ENCODE measurements at regions not wholly inside any gene's neighbourhood (a gene's known extent, or its start where the extent isn't known, plus 50 kb on each side); places are given as distances from the start of the nearest gene placed in this dataset.
"Not testable (repeated sequence)": the region's sequence is repeated elsewhere in the genome, so short reads cannot be mapped to it uniquely, and the experiment has no call there.

DNA sequence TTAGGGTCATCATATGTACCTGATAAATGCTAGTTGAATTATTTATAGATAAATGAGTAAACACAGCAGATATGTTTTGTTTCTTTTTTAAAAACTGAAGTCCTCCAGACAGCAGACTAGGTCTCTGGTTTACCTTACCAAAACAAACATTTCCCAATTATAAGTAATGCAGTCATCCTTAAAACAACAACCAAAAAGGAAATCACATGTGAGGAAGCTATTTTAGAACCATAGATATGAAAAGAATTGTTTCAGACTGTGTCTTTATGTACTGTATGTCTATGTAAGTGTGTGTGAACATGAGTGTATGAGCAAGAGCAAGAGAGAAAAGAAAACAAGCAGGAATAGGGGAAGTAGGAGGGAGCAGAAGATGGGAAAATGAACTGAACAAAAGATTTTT lies 441.0 kb downstream of the CPS1 start:
- H3K27ac Mint-ChIP-seq, result peak overlapping the region in 2 of 3 experiments; percentile 14 to 20
- no peaks in the 10 kb centered on the region for H3K36me3 Mint-ChIP-seq (ENCODE audit: low read depth)
- H3K4me1 Mint-ChIP-seq, result peaks cover 5% of the 10 kb centered on the region
- H3K4me3 Mint-ChIP-seq, result no peak overlapping the region
- H3K27me3 Mint-ChIP-seq (ENCODE audit: low read depth), result no peaks in the 10 kb centered on the region
- peaks cover 9% of the 10 kb centered on the region for H3K9me3 Mint-ChIP-seq
- TF ChIP-seq CTCF (IDR thresholded peaks at IDR 0.05; ENCODE audit: unreplicated experiment in 3 of 3), result no peak

- peaks cover 9% of the 10 kb centered on the region for H3K9me3 Mint-ChIP-seq
- H3K36me3 Mint-ChIP-seq (ENCODE audit: low read depth), result no peaks in the 10 kb centered on the region
- no peaks in the 10 kb centered on the region for H3K27me3 Mint-ChIP-seq (ENCODE audit: low read depth)
- no peak overlapping the region for H3K4me3 Mint-ChIP-seq
- peaks cover 5% of the 10 kb centered on the region for H3K4me1 Mint-ChIP-seq
- TF ChIP-seq CTCF (IDR thresholded peaks at IDR 0.05; ENCODE audit: unreplicated experiment in 3 of 3), result no peak
- no peak overlapping the region for H3K27ac Mint-ChIP-seq
These were observed 441.9 kb downstream of the CPS1 start for GRCh38 chr2:210998334-210998733.

GRCh38 chr2:211014376-211014775 lies 458.0 kb downstream of the CPS1 start:
- no peaks in the 10 kb centered on the region for H3K27me3 Mint-ChIP-seq (ENCODE audit: low read depth)
- H3K4me3 Mint-ChIP-seq, result no peak overlapping the region
- TF ChIP-seq CTCF (IDR thresholded peaks at IDR 0.05; ENCODE audit: unreplicated experiment in 3 of 3), result no peak
- no peaks in the 10 kb centered on the region for H3K4me1 Mint-ChIP-seq
- no peak overlapping the region for H3K27ac Mint-ChIP-seq
- no peaks in the 10 kb centered on the region for H3K9me3 Mint-ChIP-seq
- H3K36me3 Mint-ChIP-seq (ENCODE audit: low read depth), result no peaks in the 10 kb centered on the region

- no peaks in the 10 kb centered on the region for H3K9me3 Mint-ChIP-seq
- no peak overlapping the region for H3K4me3 Mint-ChIP-seq
- H3K36me3 Mint-ChIP-seq (ENCODE audit: low read depth), result no peaks in the 10 kb centered on the region
- H3K4me1 Mint-ChIP-seq, result no peaks in the 10 kb centered on the region
- H3K27ac Mint-ChIP-seq, result no peak overlapping the region
- H3K27me3 Mint-ChIP-seq (ENCODE audit: low read depth), result no peaks in the 10 kb centered on the region
- TF ChIP-seq CTCF (IDR thresholded peaks at IDR 0.05; ENCODE audit: unreplicated experiment in 3 of 3), result no peak
These were observed 458.5 kb downstream of the CPS1 start for GRCh38 chr2:211014906-211015305.

- not testable (repeated sequence) for H3K4me3 Mint-ChIP-seq; H3K27me3 Mint-ChIP-seq (ENCODE audit: low read depth); H3K27ac Mint-ChIP-seq; H3K36me3 Mint-ChIP-seq (ENCODE audit: low read depth); H3K4me1 Mint-ChIP-seq
- H3K9me3 Mint-ChIP-seq, result peaks cover 44% of the 10 kb centered on the region
These were observed 468.7 kb downstream of the CPS1 start for GRCh38 chr2:211025089-211025488.

- Mint-ChIP-seq H3K9me3 (peaks cover 39% of the 10 kb centered on the region), H3K27me3 (ENCODE audit: low read depth) (no peaks in the 10 kb centered on the region), H3K4me1 (no peaks in the 10 kb centered on the region), H3K4me3 (no peak overlapping the region), H3K27ac (no peak overlapping the region), H3K36me3 (ENCODE audit: low read depth) (peaks cover 6% of the 10 kb centered on the region)
- no peak for TF ChIP-seq CTCF (IDR thresholded peaks at IDR 0.05; ENCODE audit: unreplicated experiment in 3 of 3)
These were observed 469.7 kb downstream of the CPS1 start for GRCh38 chr2:211026109-211026508.
